Fibroblast of the aortic adventitia (primary cell): ENCODE measurements at regions not wholly inside any gene's neighbourhood (a gene's known extent, or its start where the extent isn't known, plus 50 kb on each side); places are given as distances from the start of the nearest gene placed in this dataset.

ENCODE experiments used
- DNase-seq: peaks from one replicate; pipeline ENCODE4 v3.0.0-alpha.2; 2010; ENCODE audit warnings: low read depth
- H3K4me3 ChIP-seq: 2 replicates; pipeline ENCODE4 v1.5.1; 2011; ENCODE audit warnings: low read depth, mild to moderate bottlenecking, control low read depth, low read length, moderate library complexity
- CTCF ChIP-seq: IDR thresholded peaks from 2 replicates; pipeline ENCODE4 v1.5.1; 2011; ENCODE audit warnings: mild to moderate bottlenecking, low read length, control low read depth, inconsistent platforms; ENCODE audit not compliant: insufficient read depth

- no peak for TF ChIP-seq CTCF
- DNase-seq, result no peak
- H3K4me3 ChIP-seq, result no peak overlapping the region
These were observed 107.6 kb upstream of the APCDD1 start for GRCh38 chr18:10346749-10347415.

- H3K4me3 ChIP-seq, result no peak overlapping the region
- no peak for TF ChIP-seq CTCF
- no peak for DNase-seq
These were observed 104.9 kb upstream of the APCDD1 start for GRCh38 chr18:10349561-10349960.

- TF ChIP-seq CTCF, result no peak
- H3K4me3 ChIP-seq, result no peak overlapping the region
- no peak for DNase-seq
These were observed 103.8 kb upstream of the APCDD1 start for GRCh38 chr18:10350661-10351060.

GRCh38 chr18:10351219-10351818, 103.1 kb upstream of the APCDD1 start:
- H3K4me3 ChIP-seq, result no peak overlapping the region
- no peak for DNase-seq
- no peak for TF ChIP-seq CTCF

- TF ChIP-seq CTCF, result no peak
- no peak for DNase-seq
These were observed 102.6 kb upstream of the APCDD1 start for GRCh38 chr18:10351858-10352257.

GRCh38 chr18:10352671-10353070, 101.8 kb upstream of the APCDD1 start:
- no peak overlapping the region for H3K4me3 ChIP-seq
- DNase-seq, result no peak
- no peak for TF ChIP-seq CTCF

More at GRCh38 chr18:10351858-10352257, 102.6 kb upstream of the APCDD1 start:
- no peak overlapping the region for H3K4me3 ChIP-seq
